Mesodermal cell (in vitro differentiated cells): ENCODE measurements at regions not wholly inside any gene's neighbourhood (a gene's known extent, or its start where the extent isn't known, plus 50 kb on each side); places are given as distances from the start of the nearest gene placed in this dataset.

ENCODE experiments used
- H3K27ac ChIP-seq: 2 replicates; pipeline ENCODE4 v1.7.0; 2013; ENCODE audit warnings: mild to moderate bottlenecking, low read depth, low read length, moderate library complexity; ENCODE audit not compliant: severe bottlenecking
- H3K36me3 ChIP-seq: 2 replicates; pipeline ENCODE4 v1.7.1; 2013; ENCODE audit warnings: mild to moderate bottlenecking, low read length, moderate library complexity; ENCODE audit not compliant: control insufficient read depth, insufficient read depth
- H3K4me1 ChIP-seq: one replicate; pipeline ENCODE4 v1.7.1; 2013; ENCODE audit warnings: mild to moderate bottlenecking, low read length; ENCODE audit not compliant: insufficient read depth, control insufficient read depth, poor library complexity, severe bottlenecking
- H3K4me3 ChIP-seq: 2 replicates; pipeline ENCODE4 v1.7.0; 2013; ENCODE audit warnings: low read length, control low read depth, mild to moderate bottlenecking; ENCODE audit not compliant: insufficient read depth, poor library complexity, severe bottlenecking; ENCODE audit errors: extremely low read depth
- H3K9me3 ChIP-seq: 2 replicates; pipeline ENCODE4 v1.7.1; 2013; ENCODE audit warnings: mild to moderate bottlenecking, low read length, moderate library complexity; ENCODE audit not compliant: control insufficient read depth
- WGBS, 2 experiments: methylation state at CpG; one replicate each; pipeline ENCODE4 v1.1.5; 2013; ENCODE audit warnings: missing lambda C conversion rate in 2 of 2; ENCODE audit not compliant: insufficient coverage in 2 of 2; 5-methylcytosine and 5-hydroxymethylcytosine counted together

DNA sequence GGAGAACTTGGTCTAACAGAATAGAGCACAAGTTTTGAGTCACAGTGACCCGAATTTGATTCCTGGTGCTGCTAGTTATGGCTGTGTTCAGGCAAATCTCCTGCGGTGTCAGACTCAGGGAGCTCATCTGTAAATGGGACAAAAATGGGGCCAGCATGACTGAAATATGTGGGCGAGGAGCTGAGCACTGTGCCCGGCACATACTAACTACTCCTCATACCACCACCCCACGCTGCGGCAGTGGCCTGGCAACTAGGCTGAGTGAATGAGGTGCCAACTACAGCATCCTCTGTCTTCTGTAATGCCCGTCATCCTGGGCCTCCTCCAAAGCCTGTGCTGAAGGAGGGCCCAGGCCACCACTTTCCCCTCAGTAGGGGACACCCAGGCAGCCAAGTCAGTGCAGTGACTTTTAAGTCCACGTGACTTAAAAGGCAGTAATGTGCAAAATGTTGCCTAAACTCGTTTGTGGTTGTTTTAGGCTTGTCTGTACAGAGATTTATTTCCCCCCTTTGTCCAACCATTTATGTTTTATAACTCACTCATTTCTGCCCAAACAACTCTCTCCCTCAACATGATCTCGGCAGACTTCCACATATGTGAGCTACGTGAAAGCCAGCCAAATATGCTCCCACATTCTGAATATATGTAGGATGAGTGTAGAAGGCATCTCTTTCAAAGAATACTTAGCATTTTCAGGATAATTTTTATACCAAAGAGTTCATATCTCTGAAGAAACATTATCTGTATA, 773.7 kb downstream of the TSN start:
- Histone ChIP-seq H3K9me3 (no peaks in the 10 kb centered on the region), H3K4me3 (no peak overlapping the region), H3K4me1 (no peaks in the 10 kb centered on the region), H3K36me3 (no peaks in the 10 kb centered on the region), H3K27ac (no peak overlapping the region)
- 93 to 97% methylated on average over 3 to 7 of the region's 11 CpGs for WGBS, 2 experiments

DNA sequence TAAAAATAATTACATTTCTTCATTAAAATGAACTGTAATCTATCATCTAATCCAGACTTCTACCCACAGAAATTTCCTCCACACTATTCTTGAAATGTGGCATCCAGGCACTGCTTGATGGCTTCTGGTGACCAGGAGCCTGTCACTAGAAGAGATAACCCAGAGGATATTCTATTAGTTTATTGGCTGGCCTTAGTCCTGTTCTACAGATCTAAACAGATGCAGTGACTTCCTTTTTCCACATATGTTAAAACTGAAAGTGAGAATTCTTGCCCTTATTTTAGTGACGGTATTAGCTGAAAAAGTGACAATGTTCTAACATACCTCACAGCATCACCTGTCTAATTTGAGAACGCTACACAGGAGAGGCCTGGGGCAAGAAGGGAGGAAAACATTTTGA, 775.4 kb downstream of the TSN start:
- Histone ChIP-seq H3K27ac (no peak overlapping the region), H3K4me1 (no peaks in the 10 kb centered on the region), H3K36me3 (no peaks in the 10 kb centered on the region), H3K9me3 (no peaks in the 10 kb centered on the region), H3K4me3 (no peak overlapping the region)
- no CpG with 5 or more reads among the region's 2 CpGs for WGBS, 2 experiments

- WGBS, 2 experiments: 60 to 75% methylated on average over 7 to 9 of the region's 15 CpGs
- H3K4me1 ChIP-seq: no peaks in the 10 kb centered on the region
- no peak overlapping the region for H3K4me3 ChIP-seq
- no peaks in the 10 kb centered on the region for H3K9me3 ChIP-seq
- no peak overlapping the region for H3K27ac ChIP-seq
- no peaks in the 10 kb centered on the region for H3K36me3 ChIP-seq
Observed at GRCh38 chr2:122531290-122532071, 776.0 kb downstream of the TSN start.

DNA sequence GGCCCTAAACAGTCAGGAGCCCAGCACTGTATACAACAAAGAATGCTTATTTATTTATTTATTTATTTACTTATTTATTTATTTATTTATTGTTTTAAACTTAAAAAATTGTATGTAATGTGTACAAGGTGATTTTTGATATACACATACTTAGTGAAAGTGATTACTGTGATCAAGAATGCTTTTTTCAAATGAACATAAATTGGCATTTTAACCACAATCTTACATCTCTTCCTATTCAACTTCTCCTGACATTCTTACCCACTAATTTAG, 776.6 kb downstream of the TSN start:
- Histone ChIP-seq H3K4me3 (no peak overlapping the region), H3K27ac (no peak overlapping the region), H3K4me1 (no peaks in the 10 kb centered on the region), H3K36me3 (no peaks in the 10 kb centered on the region), H3K9me3 (no peaks in the 10 kb centered on the region)

DNA sequence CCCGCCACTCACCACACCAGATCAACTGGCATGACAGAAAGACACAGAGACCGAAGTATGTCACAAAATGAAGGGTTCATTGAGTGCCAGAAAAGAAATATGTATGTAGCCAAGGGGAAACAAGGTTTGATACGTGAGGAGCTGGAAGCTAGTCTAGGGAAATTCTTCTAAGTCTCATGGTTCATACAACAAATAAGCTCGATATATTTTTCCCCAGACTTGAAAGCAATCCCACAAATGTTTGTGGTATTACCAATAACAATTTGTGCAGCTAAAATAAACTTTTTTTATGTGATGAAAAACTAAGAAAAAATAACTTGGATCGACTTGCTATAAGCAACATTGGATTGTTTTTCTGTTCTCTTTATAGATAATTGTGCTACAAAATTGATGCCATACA, 777.0 kb downstream of the TSN start:
- no peaks in the 10 kb centered on the region for H3K4me1 ChIP-seq
- H3K9me3 ChIP-seq: no peaks in the 10 kb centered on the region
- no peak overlapping the region for H3K27ac ChIP-seq
- H3K4me3 ChIP-seq: no peak overlapping the region
- WGBS, 2 experiments: 100% methylated on average over 2 of the region's 5 CpGs; no CpG with 5 or more reads in 1 of the 2 experiments
- H3K36me3 ChIP-seq: no peaks in the 10 kb centered on the region

GRCh38 chr2:122535960-122536505, 780.6 kb downstream of the TSN start:
- no peaks in the 10 kb centered on the region for H3K36me3 ChIP-seq
- no peaks in the 10 kb centered on the region for H3K4me1 ChIP-seq
- no peak overlapping the region for H3K27ac ChIP-seq
- WGBS, 2 experiments: 90 to 100% methylated on average over 2 of the region's 5 CpGs
- H3K9me3 ChIP-seq: no peaks in the 10 kb centered on the region
- no peak overlapping the region for H3K4me3 ChIP-seq

DNA sequence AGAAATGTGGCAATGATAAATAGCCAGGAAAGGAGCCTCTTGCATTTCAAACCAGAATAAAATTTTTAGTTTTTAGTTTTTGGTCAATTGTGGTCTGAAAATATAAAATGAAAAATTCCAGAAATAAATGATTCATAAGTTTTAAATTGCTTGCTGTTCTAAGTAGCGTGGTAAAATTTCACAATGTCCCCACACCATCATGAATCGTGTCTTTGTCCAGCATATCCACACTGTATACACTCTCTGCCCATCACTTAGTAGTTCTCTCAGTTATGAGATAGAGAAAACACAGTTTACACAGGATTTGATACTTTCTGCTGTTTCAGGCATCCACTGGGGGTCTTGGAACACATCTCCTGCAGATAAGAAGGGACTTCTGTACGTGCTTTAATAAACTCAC, 783.9 kb downstream of the TSN start:
- no peak overlapping the region for H3K27ac ChIP-seq
- no peaks in the 10 kb centered on the region for H3K4me1 ChIP-seq
- WGBS, 2 experiments: 80% methylated on average over 1 of the region's 3 CpGs; no CpG with 5 or more reads in 1 of the 2 experiments
- no peak overlapping the region for H3K4me3 ChIP-seq
- no peaks in the 10 kb centered on the region for H3K9me3 ChIP-seq
- H3K36me3 ChIP-seq: no peaks in the 10 kb centered on the region

DNA sequence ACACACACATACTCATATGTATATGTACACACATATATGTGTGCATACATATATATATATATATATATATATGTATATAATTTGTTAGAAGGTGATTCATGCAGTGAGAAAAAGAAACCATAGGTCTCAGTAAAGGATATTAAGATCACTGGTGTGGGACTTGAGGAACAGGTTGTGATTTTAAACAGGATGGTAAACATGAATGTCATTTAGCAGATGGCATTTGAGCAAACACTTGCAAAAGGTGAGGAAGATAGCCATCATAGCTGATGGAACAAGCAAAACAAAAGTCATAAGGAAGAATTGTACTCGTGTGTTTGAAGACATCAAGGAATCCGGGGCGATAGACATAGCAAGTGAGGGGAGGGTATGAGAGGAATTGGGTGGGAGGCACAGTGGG, 784.5 kb downstream of the TSN start:
- Histone ChIP-seq H3K36me3 (no peaks in the 10 kb centered on the region), H3K27ac (no peak overlapping the region), H3K4me1 (no peaks in the 10 kb centered on the region), H3K4me3 (no peak overlapping the region), H3K9me3 (no peaks in the 10 kb centered on the region)
- 75 to 83% methylated on average over 3 of the region's 3 CpGs for WGBS, 2 experiments

DNA sequence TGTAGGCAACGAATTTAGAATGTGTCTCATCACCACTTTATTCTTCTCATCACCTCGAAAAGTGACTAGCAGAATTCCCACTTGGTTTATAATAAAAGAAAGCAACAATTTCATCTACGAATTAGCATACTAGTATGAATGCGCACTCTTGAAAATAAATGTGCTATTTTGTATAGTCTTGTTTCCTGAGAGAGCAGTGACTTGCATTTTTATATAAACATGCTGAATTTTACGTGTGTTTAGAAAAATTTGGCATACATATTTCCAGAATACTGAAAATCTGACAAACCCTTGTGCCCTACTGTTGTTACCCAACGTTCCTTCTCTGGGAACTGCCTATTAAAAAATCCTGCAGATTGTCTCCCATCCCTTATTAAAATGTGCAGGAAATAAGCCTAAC, 786.8 kb downstream of the TSN start:
- no peak overlapping the region for H3K4me3 ChIP-seq
- 83 to 100% methylated on average over 1 of the region's 6 CpGs for WGBS, 2 experiments

DNA sequence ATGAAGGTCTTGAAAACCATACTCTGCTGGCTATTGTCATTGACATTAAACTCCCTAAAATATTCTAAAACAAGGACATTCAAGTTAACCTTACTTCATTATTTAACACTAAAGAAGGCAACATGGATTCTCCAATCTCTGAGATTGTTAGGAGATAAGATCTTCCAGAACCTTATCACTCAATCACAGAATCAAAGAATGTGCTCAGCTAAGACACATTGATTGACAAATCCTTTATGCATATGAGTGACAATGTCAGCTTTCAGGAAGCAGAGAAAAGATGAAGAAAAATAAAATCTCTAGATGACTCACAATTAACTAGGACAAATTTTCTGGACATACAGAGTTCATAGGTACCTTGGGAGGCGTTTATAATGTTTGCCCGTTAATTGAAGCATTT, 787.2 kb downstream of the TSN start:
- H3K27ac ChIP-seq: no peak overlapping the region
- no peak overlapping the region for H3K4me3 ChIP-seq
- H3K36me3 ChIP-seq: no peaks in the 10 kb centered on the region
- H3K9me3 ChIP-seq: no peaks in the 10 kb centered on the region
- H3K4me1 ChIP-seq: no peaks in the 10 kb centered on the region
- WGBS, 2 experiments: no CpG with 5 or more reads among the region's 2 CpGs

More for the DNA sequence above, 786.8 kb downstream of the TSN start:
- H3K4me1 ChIP-seq: no peaks in the 10 kb centered on the region
- no peaks in the 10 kb centered on the region for H3K36me3 ChIP-seq
- no peak overlapping the region for H3K27ac ChIP-seq
- no peaks in the 10 kb centered on the region for H3K9me3 ChIP-seq

- no peak overlapping the region for H3K27ac ChIP-seq
- H3K9me3 ChIP-seq: no peaks in the 10 kb centered on the region
- H3K4me1 ChIP-seq: no peaks in the 10 kb centered on the region
- no peak overlapping the region for H3K4me3 ChIP-seq
- WGBS, 2 experiments: 53% methylated on average over 2 of the region's 2 CpGs; no CpG with 5 or more reads in 1 of the 2 experiments
- H3K36me3 ChIP-seq: no peaks in the 10 kb centered on the region
Observed at GRCh38 chr2:122543815-122544214, 788.4 kb downstream of the TSN start.
